ENCODE measurements at regions not wholly inside any gene's neighbourhood (a gene's known extent, or its start where the extent isn't known, plus 50 kb on each side); places are given as distances from the start of the nearest gene placed in this dataset.
"Not testable (repeated sequence)": the region's sequence is repeated elsewhere in the genome, so short reads cannot be mapped to it uniquely, and the experiment has no call there.

GRCh38 chr14:103234826-103235225 lies 99.2 kb upstream of the EIF5 start:
- H3K36me3 Mint-ChIP-seq, ATAC-seq, H3K27ac Mint-ChIP-seq, H3K4me1 Mint-ChIP-seq, H3K4me3 Mint-ChIP-seq: not testable (repeated sequence)
- Mint-ChIP-seq H3K9me3 (peaks cover 11% of the 10 kb centered on the region), H3K27me3 (peaks cover 43% of the 10 kb centered on the region)

GRCh38 chr14:103235506-103235905 lies 98.5 kb upstream of the EIF5 start:
- H3K4me1 Mint-ChIP-seq, H3K27ac Mint-ChIP-seq, H3K36me3 Mint-ChIP-seq, H3K4me3 Mint-ChIP-seq, ATAC-seq: not testable (repeated sequence)
- H3K9me3 Mint-ChIP-seq: peaks cover 11% of the 10 kb centered on the region
- peaks cover 36% of the 10 kb centered on the region for H3K27me3 Mint-ChIP-seq

GRCh38 chr14:103239751-103240150 lies 94.3 kb upstream of the EIF5 start:
- H3K4me1 Mint-ChIP-seq: no peaks in the 10 kb centered on the region
- H3K9me3 Mint-ChIP-seq: peaks cover 11% of the 10 kb centered on the region
- H3K36me3 Mint-ChIP-seq: no peaks in the 10 kb centered on the region
- ATAC-seq: no peak
- H3K27me3 Mint-ChIP-seq: peaks cover 39% of the 10 kb centered on the region
- no peak overlapping the region for H3K4me3 Mint-ChIP-seq
- H3K27ac Mint-ChIP-seq: no peak overlapping the region

DNA sequence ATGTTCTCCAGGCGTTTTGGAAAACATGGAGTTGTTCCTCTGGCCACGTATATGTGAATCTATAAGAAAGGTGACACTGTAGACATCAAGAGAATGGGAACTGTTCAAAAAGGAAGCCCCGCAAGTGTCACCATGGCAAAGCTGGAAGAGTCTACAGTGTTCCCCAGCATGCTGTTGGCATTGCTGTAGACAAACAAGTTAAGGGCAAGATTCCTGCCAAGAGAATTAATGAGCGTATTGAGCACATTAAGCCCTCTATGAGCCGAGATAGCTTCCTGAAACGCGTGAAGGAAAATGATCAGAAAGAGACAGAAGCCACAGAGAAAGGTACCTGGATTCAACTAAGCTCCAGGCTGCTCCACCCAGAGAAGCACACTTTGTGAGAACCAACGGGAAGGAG lies 92.5 kb upstream of the EIF5 start:
- Mint-ChIP-seq H3K27me3 (peaks cover 36% of the 10 kb centered on the region), H3K36me3 (no peaks in the 10 kb centered on the region), H3K4me3 (no peak overlapping the region), H3K27ac (no peak overlapping the region), H3K4me1 (no peaks in the 10 kb centered on the region), H3K9me3 (peaks cover 7% of the 10 kb centered on the region)
- no peak for ATAC-seq

DNA sequence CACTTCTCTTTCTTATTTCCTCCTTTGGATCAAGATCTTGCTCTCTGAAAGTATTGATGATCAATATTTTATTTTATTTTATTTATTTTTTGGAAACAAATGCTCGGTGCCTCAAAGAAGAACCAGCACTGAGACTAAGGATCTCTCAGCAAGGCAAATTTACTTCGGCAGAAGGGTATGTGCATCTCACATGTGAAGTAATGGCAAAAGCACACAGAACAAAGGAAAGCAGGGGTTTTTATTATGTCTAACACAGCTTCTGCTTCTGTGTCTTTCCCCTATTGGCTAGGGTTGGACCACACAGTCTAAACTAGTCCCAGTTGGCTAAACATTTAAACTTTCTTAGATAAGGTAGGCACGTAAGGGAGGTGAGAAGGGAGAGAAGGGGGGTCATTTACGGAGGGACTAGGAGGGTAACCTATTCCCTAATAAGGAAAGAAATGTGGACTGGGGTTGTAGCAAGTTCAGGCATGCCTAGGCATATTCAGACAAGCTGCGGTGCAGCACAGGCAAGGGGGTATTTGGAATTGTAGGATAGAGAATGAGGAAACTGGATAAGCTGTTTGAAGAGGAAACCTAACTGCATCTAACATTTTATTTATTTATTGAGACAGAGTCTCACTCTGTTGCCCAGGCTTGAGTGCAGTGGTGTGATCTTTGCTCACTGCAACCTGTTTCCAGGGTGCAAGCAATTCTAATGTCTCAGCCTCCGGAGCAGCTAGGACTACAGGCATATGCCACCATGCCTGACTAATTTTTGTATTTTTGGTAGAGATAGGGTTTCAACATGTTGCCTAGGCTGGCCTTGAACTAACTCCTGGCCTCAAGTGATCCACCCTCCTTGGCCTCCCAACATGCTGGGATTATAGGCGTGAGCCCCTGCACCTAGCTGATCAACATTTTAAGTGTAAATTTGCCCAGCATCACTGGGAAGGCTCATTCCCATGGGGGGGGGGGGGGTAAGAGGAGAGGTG lies 90.0 kb upstream of the EIF5 start:
- no peaks in the 10 kb centered on the region for H3K4me1 Mint-ChIP-seq
- no peak for ATAC-seq
- no peak overlapping the region for H3K27ac Mint-ChIP-seq
- no peaks in the 10 kb centered on the region for H3K9me3 Mint-ChIP-seq
- H3K4me3 Mint-ChIP-seq: no peak overlapping the region
- peaks cover 46% of the 10 kb centered on the region for H3K27me3 Mint-ChIP-seq
- no peaks in the 10 kb centered on the region for H3K36me3 Mint-ChIP-seq

GRCh38 chr14:103245624-103246031 lies 88.4 kb upstream of the EIF5 start:
- H3K36me3 Mint-ChIP-seq, H3K27ac Mint-ChIP-seq, H3K4me3 Mint-ChIP-seq, ATAC-seq, H3K4me1 Mint-ChIP-seq, H3K9me3 Mint-ChIP-seq: not testable (repeated sequence)
- H3K27me3 Mint-ChIP-seq: peaks cover 59% of the 10 kb centered on the region

GRCh38 chr14:103246070-103246469 lies 88.0 kb upstream of the EIF5 start:
- H3K36me3 Mint-ChIP-seq: no peaks in the 10 kb centered on the region
- H3K4me1 Mint-ChIP-seq: no peaks in the 10 kb centered on the region
- H3K27ac Mint-ChIP-seq: no peak overlapping the region
- no peak for ATAC-seq
- H3K9me3 Mint-ChIP-seq: no peaks in the 10 kb centered on the region
- H3K4me3 Mint-ChIP-seq: no peak overlapping the region
- H3K27me3 Mint-ChIP-seq: peaks cover 61% of the 10 kb centered on the region

- no peaks in the 10 kb centered on the region for H3K36me3 Mint-ChIP-seq
- H3K27me3 Mint-ChIP-seq: peaks cover 71% of the 10 kb centered on the region
- H3K27ac Mint-ChIP-seq: no peak overlapping the region
- H3K4me1 Mint-ChIP-seq: no peaks in the 10 kb centered on the region
- no peak overlapping the region for H3K4me3 Mint-ChIP-seq
- H3K9me3 Mint-ChIP-seq: peaks cover 1% of the 10 kb centered on the region
- no peak for ATAC-seq
These were observed 86.8 kb upstream of the EIF5 start for GRCh38 chr14:103247169-103247606.

GRCh38 chr14:103250181-103250580 lies 83.9 kb upstream of the EIF5 start:
- H3K27ac Mint-ChIP-seq: no peak overlapping the region
- peaks cover 3% of the 10 kb centered on the region for H3K9me3 Mint-ChIP-seq
- no peaks in the 10 kb centered on the region for H3K4me1 Mint-ChIP-seq
- no peaks in the 10 kb centered on the region for H3K36me3 Mint-ChIP-seq
- peaks cover 60% of the 10 kb centered on the region for H3K27me3 Mint-ChIP-seq
- H3K4me3 Mint-ChIP-seq: no peak overlapping the region
- no peak for ATAC-seq

GRCh38 chr14:103250874-103251273 lies 83.2 kb upstream of the EIF5 start:
- Mint-ChIP-seq H3K9me3 (peaks cover 3% of the 10 kb centered on the region), H3K27ac (no peak overlapping the region), H3K4me1 (no peaks in the 10 kb centered on the region), H3K4me3 (no peak overlapping the region), H3K36me3 (no peaks in the 10 kb centered on the region), H3K27me3 (peaks cover 53% of the 10 kb centered on the region)
- no peak for ATAC-seq

DNA sequence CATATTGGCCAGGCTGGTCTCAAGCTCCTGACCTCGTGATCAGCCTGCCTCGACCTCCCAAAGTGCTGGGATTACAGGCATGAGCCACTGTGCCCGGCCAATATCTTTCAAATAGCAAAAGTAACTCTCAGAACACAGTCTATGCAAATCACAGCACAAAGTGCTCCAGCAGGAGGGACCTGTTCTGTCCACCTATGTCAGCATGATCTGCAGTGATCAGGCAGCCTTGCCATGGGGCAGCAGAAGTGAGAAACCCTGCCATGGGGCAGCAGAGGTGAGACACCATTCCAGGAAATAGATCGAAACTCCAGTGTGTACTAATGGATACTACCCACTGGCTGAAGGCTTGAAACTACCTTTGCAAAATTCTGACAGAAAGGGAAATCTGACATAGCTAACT lies 78.5 kb upstream of the EIF5 start:
- ATAC-seq: no peak
- peaks cover 43% of the 10 kb centered on the region for H3K27me3 Mint-ChIP-seq
- peaks cover 9% of the 10 kb centered on the region for H3K4me1 Mint-ChIP-seq
- H3K27ac Mint-ChIP-seq: no peak overlapping the region
- peaks cover 3% of the 10 kb centered on the region for H3K9me3 Mint-ChIP-seq
- no peak overlapping the region for H3K4me3 Mint-ChIP-seq
- no peaks in the 10 kb centered on the region for H3K36me3 Mint-ChIP-seq

DNA sequence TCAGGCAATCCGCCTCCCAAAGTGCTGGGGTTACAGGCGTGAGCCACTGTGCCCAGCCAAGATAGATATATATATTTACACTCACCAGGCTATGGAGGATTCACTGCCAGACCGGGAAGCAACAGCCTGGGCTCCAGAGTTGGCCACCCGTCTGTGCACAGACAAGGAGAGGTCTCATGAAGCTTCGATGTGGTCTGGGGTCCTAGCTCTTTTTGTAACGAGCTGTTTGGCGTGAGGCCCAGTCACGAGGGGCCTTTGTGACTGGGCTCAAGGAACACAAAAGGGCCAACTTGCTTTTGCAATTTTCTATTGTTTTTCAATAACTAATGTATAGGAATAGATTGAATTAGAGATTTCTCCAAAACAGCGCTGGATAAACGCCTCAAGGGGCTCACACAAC lies 77.6 kb upstream of the EIF5 start:
- ATAC-seq: no peak
- Mint-ChIP-seq H3K9me3 (peaks cover 3% of the 10 kb centered on the region), H3K4me1 (peaks cover 17% of the 10 kb centered on the region), H3K27ac (no peak overlapping the region), H3K4me3 (no peak overlapping the region), H3K27me3 (peaks cover 46% of the 10 kb centered on the region), H3K36me3 (no peaks in the 10 kb centered on the region)

DNA sequence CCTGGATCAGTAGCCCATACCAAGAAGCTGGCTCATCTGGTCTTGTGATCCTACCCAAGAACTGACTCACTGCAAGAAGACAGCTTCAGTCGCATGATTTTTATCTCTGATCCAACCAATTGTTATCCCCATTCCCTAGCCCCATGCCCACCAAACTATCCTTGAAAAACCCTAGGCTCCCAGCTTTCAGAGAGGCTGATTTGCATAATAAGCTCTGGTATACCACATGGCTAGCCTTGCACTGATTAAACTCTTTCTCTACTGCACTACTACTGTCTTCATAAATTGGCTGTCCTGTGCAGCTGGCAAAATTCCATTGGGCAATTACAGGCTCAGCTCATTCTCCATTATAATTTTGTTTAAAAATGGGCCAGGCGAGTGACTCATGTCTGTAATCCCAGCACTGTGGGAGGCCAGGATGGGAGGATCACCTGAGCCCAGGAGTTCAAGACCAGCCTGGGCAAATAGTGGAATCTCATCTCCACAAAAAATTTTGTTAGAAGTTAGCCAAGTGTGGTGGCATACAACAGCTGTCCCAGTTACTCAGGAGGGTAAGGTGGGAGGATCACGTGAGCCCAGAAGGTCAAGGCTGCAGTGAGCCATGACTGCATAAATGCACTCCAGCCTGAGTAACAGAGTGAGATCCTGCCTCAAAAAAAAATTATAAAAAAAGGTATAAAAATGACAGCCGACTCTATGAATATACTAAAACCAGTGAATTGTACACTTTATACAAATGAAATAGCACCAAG lies 76.7 kb upstream of the EIF5 start:
- peaks cover 43% of the 10 kb centered on the region for H3K27me3 Mint-ChIP-seq
- no peaks in the 10 kb centered on the region for H3K36me3 Mint-ChIP-seq
- no peaks in the 10 kb centered on the region for H3K9me3 Mint-ChIP-seq
- no peak for ATAC-seq
- H3K27ac Mint-ChIP-seq: no peak overlapping the region
- peaks cover 17% of the 10 kb centered on the region for H3K4me1 Mint-ChIP-seq
- no peak overlapping the region for H3K4me3 Mint-ChIP-seq

GRCh38 chr14:103258211-103258610 lies 75.8 kb upstream of the EIF5 start:
- no peaks in the 10 kb centered on the region for H3K9me3 Mint-ChIP-seq
- peaks cover 35% of the 10 kb centered on the region for H3K27me3 Mint-ChIP-seq
- H3K4me3 Mint-ChIP-seq: no peak overlapping the region
- H3K4me1 Mint-ChIP-seq: peaks cover 17% of the 10 kb centered on the region
- H3K36me3 Mint-ChIP-seq: no peaks in the 10 kb centered on the region
- peak; percentile 47 for ATAC-seq
- H3K27ac Mint-ChIP-seq: no peak overlapping the region

- no peak for ATAC-seq
- Mint-ChIP-seq H3K27ac (no peak overlapping the region), H3K4me1 (peaks cover 17% of the 10 kb centered on the region), H3K4me3 (no peak overlapping the region), H3K36me3 (no peaks in the 10 kb centered on the region), H3K9me3 (no peaks in the 10 kb centered on the region), H3K27me3 (peaks cover 31% of the 10 kb centered on the region)
These were observed 74.9 kb upstream of the EIF5 start for GRCh38 chr14:103259184-103259583.
